ENCODE measurements at regions not wholly inside any gene's neighbourhood (a gene's known extent, or its start where the extent isn't known, plus 50 kb on each side); places are given as distances from the start of the nearest gene placed in this dataset.

GRCh38 chr14:61226015-61226654 lies 55.0 kb downstream of the TMEM30B start:
- FAIRE-seq (no peak), DNase-seq (ENCODE audit: insufficient read length, low spot score) (no peak)

DNA sequence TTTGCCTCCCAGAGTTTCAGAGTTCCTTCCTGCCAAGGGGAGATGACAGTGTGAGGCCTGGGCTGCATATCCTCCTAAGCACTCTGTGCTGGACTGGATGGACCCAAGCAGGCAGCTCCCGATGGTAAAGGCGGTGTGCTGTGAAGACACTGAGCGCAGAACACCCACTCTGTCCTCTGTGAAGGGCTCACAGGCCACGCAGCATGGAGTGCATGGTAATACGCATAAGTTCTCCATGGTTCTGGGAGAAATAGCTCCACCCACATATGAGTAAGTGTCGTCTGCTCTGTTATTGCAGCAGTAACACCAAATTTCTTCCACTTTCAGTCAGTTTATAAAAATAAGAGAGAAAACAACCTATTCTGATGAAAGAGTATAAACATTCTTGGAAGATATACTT lies 55.8 kb downstream of the TMEM30B start:
- FAIRE-seq (no peak), DNase-seq (ENCODE audit: insufficient read length, low spot score) (no peak)

- no peak for FAIRE-seq
- DNase-seq (ENCODE audit: insufficient read length, low spot score) = no peak
Observed at GRCh38 chr14:61223552-61223951, 57.6 kb downstream of the TMEM30B start.

- DNase-seq (ENCODE audit: insufficient read length, low spot score) (no peak), FAIRE-seq (no peak)
Observed at GRCh38 chr14:61222388-61222787, 58.8 kb downstream of the TMEM30B start.

GRCh38 chr14:61221906-61222305 lies 59.2 kb downstream of the TMEM30B start:
- DNase-seq (ENCODE audit: insufficient read length, low spot score) = no peak

GRCh38 chr14:61219673-61220072 lies 61.5 kb downstream of the TMEM30B start:
- DNase-seq (ENCODE audit: insufficient read length, low spot score) (no peak), FAIRE-seq (no peak)

More at GRCh38 chr14:61221906-61222305, 59.2 kb downstream of the TMEM30B start:
- no peak for FAIRE-seq

DNA sequence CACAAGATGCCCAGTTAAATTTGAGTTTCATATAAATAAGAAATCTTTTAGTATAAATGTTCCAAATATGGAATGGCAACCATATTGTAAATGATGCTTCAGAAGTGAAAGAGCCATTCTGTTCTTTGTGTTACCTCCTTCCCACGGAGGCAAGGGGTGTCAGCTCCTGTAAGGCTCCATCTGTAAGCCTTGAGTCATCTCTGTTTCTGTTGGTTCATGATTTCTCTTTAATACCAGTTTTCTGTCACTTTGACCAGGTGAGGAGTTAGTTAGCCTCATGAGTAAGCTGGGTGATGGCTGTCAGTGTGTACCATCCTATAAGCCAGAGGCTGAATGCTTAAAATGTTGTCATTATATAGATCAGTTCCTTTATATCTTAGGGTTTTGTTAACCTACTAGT lies 61.9 kb downstream of the TMEM30B start:
- DNase-seq (ENCODE audit: insufficient read length, low spot score) (no peak), FAIRE-seq (no peak)

DNA sequence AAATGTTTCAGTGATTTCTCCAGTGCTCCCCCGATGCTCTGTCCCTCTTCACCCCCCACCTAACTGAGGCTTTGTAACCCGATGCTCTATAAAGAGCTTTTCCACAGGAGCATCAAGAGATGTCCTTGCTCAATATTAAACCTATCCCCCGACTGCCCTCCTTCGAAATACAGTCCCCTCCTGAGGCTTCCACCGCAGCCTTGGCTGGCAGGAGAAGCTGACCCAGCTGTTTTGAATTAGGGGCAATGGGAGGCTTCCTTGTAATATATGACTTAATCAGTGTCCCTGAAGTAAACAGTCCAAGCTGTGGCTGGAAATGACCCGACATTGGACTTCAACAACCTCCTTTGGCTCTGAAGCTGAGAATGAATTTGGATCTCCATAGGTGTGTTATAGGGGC lies 62.4 kb downstream of the TMEM30B start:
- FAIRE-seq (no peak), DNase-seq (ENCODE audit: insufficient read length, low spot score) (no peak)

DNA sequence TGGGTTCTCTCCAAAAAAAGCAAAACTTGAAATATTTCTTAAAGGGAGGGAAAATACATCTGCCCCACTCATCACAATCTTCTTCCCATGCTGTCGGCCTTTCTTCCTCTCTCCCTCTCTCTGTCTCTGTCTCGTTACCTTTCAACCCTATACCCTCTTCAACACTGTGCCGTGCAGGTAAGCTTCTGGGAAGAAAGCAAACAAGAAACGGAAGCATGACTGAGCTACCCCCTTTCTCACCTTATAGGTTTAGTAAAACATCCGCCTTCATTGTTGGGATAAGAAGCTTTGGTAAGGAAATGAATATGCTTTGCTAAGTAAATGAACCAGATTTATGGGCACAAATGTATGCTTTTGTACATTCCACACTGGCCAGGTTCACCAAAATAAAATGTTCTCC lies 63.0 kb downstream of the TMEM30B start:
- DNase-seq (ENCODE audit: insufficient read length, low spot score) (no peak), FAIRE-seq (no peak)

GRCh38 chr14:61217516-61217915 lies 63.6 kb downstream of the TMEM30B start:
- FAIRE-seq = no peak
- no peak for DNase-seq (ENCODE audit: insufficient read length, low spot score)

GRCh38 chr14:61215222-61216020 lies 65.7 kb downstream of the TMEM30B start:
- no peak for DNase-seq (ENCODE audit: insufficient read length, low spot score)

DNA sequence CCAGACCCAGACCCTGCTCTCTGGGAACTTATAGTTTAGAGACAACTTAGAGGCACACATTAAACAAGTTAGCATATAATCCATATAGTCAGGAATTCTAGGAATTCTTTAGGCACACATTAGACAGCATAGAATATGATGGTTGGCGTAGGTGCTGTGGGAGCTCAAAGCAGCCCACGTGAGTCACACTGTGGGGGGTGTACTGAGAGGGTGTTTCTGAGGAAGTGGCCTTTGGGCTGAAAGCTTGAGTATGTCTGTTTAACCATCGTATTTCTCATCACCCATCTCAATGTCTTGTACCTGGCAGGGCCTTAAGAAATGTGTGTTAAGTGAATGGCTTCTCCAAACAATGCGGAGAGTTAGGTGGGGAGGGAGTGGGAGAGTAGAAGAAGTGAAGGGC lies 67.2 kb downstream of the TMEM30B start:
- DNase-seq (ENCODE audit: insufficient read length, low spot score) = no peak
- no peak for FAIRE-seq

More at GRCh38 chr14:61215222-61216020, 65.7 kb downstream of the TMEM30B start:
- FAIRE-seq = no peak

GRCh38 chr14:61213191-61213621 lies 67.9 kb downstream of the TMEM30B start:
- FAIRE-seq (no peak), DNase-seq (ENCODE audit: insufficient read length, low spot score) (no peak)

DNA sequence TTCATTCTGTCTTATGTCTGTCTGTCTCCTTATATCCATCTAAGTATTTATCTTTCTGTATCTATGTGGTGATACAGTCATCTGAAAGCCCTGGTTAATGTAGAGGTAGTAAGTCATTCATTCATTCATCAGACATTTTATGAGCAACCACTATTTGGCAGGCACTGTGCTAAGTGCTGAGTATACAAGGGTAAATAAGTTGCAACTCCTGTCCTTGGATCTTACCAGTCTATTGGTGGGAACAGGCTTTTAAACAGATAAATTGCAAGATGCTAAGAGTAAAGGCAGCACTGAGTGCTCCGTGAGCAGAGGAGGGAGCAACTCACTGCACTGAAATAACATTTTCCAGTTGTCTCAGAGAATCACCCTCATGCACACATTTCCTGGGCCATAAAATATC lies 68.6 kb downstream of the TMEM30B start:
- FAIRE-seq (no peak), DNase-seq (ENCODE audit: insufficient read length, low spot score) (no peak)

GRCh38 chr14:61211476-61212255 lies 69.5 kb downstream of the TMEM30B start:
- no peak for DNase-seq (ENCODE audit: insufficient read length, low spot score)
- FAIRE-seq = no peak

- FAIRE-seq (no peak), DNase-seq (ENCODE audit: insufficient read length, low spot score) (no peak)
Observed at GRCh38 chr14:61203081-61203753, 77.9 kb downstream of the TMEM30B start.

DNA sequence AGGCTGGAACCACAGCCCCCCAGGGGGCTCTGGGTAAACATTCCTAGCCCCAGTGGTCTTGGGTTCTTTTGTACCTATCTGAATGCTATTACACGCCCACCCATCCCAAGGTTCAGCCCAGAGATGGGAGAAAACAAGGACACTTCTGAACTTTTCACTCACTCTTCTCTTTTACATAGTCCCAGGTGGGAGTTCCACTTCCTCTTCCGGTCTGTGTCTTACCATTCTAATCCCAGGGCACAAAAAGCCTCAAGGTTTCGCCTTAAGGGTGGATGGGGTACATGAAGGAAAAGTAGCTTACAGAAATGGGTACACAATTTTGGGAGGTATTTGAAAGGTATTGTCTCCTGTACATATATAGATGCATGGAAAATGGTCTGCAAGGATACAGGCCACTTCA lies 79.0 kb downstream of the TMEM30B start:
- FAIRE-seq (no peak), DNase-seq (ENCODE audit: insufficient read length, low spot score) (no peak)

DNA sequence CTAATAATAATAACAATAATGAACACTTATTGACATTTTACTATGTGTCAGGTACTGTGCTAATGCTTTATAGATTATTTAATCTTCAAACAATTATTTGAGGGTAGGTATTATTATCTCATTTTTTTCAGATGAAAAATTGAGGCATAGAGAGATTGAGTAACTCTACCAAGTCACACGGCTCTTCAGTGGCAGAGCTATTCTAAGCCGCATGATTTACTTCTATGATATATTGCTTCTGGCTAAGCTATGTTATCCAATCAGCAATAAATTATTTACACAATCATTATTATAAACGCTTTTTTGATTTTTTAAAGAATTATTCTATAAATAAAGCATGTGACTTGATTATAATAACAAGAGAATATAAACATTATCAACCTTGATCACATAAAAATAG lies 80.0 kb downstream of the TMEM30B start:
- no peak for DNase-seq (ENCODE audit: insufficient read length, low spot score)

GRCh38 chr14:61197416-61197815 lies 83.7 kb downstream of the TMEM30B start:
- FAIRE-seq = no peak

More for the DNA sequence above, 80.0 kb downstream of the TMEM30B start:
- no peak for FAIRE-seq

GRCh38 chr14:61196792-61197191 lies 84.3 kb downstream of the TMEM30B start:
- FAIRE-seq (no peak), DNase-seq (ENCODE audit: insufficient read length, low spot score) (no peak)

More at GRCh38 chr14:61197416-61197815, 83.7 kb downstream of the TMEM30B start:
- no peak for DNase-seq (ENCODE audit: insufficient read length, low spot score)

- DNase-seq (ENCODE audit: insufficient read length, low spot score) (no peak), FAIRE-seq (no peak)
Observed at GRCh38 chr14:61196034-61196433, 85.1 kb downstream of the TMEM30B start.

All from GM19239 (cell line).